H9 (cell line): ENCODE measurements at regions not wholly inside any gene's neighbourhood (a gene's known extent, or its start where the extent isn't known, plus 50 kb on each side); places are given as distances from the start of the nearest gene placed in this dataset.

Source experiments
- DNase-seq: peaks from one replicate; pipeline ENCODE4 v3.0.0-alpha.2; 2017
- H2AFZ ChIP-seq: one replicate; pipeline ENCODE4 v1.6.1; 2013; ENCODE audit warnings: mild to moderate bottlenecking, low read length, control low read depth, moderate library complexity
- H2AK5ac ChIP-seq: 2 replicates; pipeline ENCODE4 v1.6.1; 2013; ENCODE audit warnings: low read length, control low read depth, mixed read lengths; ENCODE audit not compliant: insufficient read length
- H2BK120ac ChIP-seq: one replicate; pipeline ENCODE4 v1.6.1; 2013; ENCODE audit warnings: low read depth, mild to moderate bottlenecking, low read length, control low read depth, inconsistent platforms; ENCODE audit not compliant: poor library complexity, severe bottlenecking
- H2BK12ac ChIP-seq: 2 replicates; pipeline ENCODE4 v1.6.1; 2013; ENCODE audit warnings: low read length, control low read depth, mixed read lengths, low read depth; ENCODE audit not compliant: insufficient read length
- H2BK15ac ChIP-seq: 2 replicates; pipeline ENCODE4 v1.6.1; 2013; ENCODE audit warnings: low read depth, low read length, control low read depth
- H2BK20ac ChIP-seq: one replicate; pipeline ENCODE4 v1.6.1; 2013; ENCODE audit warnings: low read depth, mild to moderate bottlenecking, low read length, control low read depth, inconsistent platforms; ENCODE audit not compliant: poor library complexity, severe bottlenecking
- H2BK5ac ChIP-seq: 2 replicates; pipeline ENCODE4 v1.6.1; 2013; ENCODE audit warnings: low read length, control low read depth, mixed read lengths; ENCODE audit not compliant: insufficient read length
- H3K14ac ChIP-seq: 2 replicates; pipeline ENCODE4 v1.6.1; 2013; ENCODE audit warnings: low read length, control low read depth; ENCODE audit not compliant: insufficient read depth
- H3K18ac ChIP-seq: 2 replicates; pipeline ENCODE4 v1.6.1; 2013; ENCODE audit warnings: low read depth, mild to moderate bottlenecking, mixed read lengths, low read length, control low read depth; ENCODE audit not compliant: insufficient read length
- H3K23ac ChIP-seq: 2 replicates; pipeline ENCODE4 v1.6.1; 2013; ENCODE audit warnings: low read length, control low read depth, mixed read lengths, low read depth; ENCODE audit not compliant: insufficient read length
- H3K23me2 ChIP-seq: 2 replicates; pipeline ENCODE4 v1.6.1; 2013; ENCODE audit warnings: low read depth, mild to moderate bottlenecking, mixed read lengths, low read length, control low read depth; ENCODE audit not compliant: insufficient read length, poor library complexity, severe bottlenecking
- H3K27ac ChIP-seq: 2 replicates; pipeline ENCODE4 v1.5.1; 2013; ENCODE audit warnings: low read length, control low read depth, mixed read lengths, low read depth; ENCODE audit not compliant: insufficient read length
- H3K27me3 ChIP-seq: 2 replicates; pipeline ENCODE4 v1.6.1; 2013; ENCODE audit warnings: low read length, control low read depth, inconsistent platforms; ENCODE audit not compliant: insufficient read depth
- H3K4ac ChIP-seq: 2 replicates; pipeline ENCODE4 v1.6.1; 2013; ENCODE audit warnings: low read depth, mild to moderate bottlenecking, control low read depth, inconsistent platforms, low read length, moderate library complexity
- H3K4me1 ChIP-seq: 2 replicates; pipeline ENCODE4 v1.6.1; 2013; ENCODE audit warnings: low read length, control low read depth, inconsistent platforms; ENCODE audit not compliant: insufficient read depth
- H3K4me2 ChIP-seq: 2 replicates; pipeline ENCODE4 v1.6.1; 2013; ENCODE audit warnings: low read length, control low read depth, mixed read lengths; ENCODE audit not compliant: insufficient read length, insufficient read depth
- H3K56ac ChIP-seq: 2 replicates; pipeline ENCODE4 v1.6.1; 2013; ENCODE audit warnings: low read depth, mild to moderate bottlenecking, mixed read lengths, low read length, control low read depth; ENCODE audit not compliant: insufficient read length
- H3K79me1 ChIP-seq: 2 replicates; pipeline ENCODE4 v1.6.1; 2013; ENCODE audit warnings: low read depth, mild to moderate bottlenecking, moderate library complexity, low read length, control low read depth, inconsistent platforms; ENCODE audit not compliant: insufficient read depth, poor library complexity, severe bottlenecking
- H3K79me2 ChIP-seq: 2 replicates; pipeline ENCODE4 v1.6.1; 2013; ENCODE audit warnings: low read length, control low read depth, inconsistent platforms; ENCODE audit not compliant: insufficient read depth
- H3K9ac ChIP-seq: 2 replicates; pipeline ENCODE4 v1.6.1; 2013; ENCODE audit warnings: low read length, control low read depth, mixed read lengths; ENCODE audit not compliant: insufficient read length; ENCODE audit errors: extremely low read depth
- H3K9me3 ChIP-seq: one replicate; pipeline ENCODE4 v1.6.1; 2013; ENCODE audit warnings: low read depth, low read length, inconsistent platforms; ENCODE audit not compliant: control insufficient read depth
- H3T11ph ChIP-seq: one replicate; pipeline ENCODE4 v1.6.1; 2013; ENCODE audit warnings: mild to moderate bottlenecking, low read length, control low read depth, inconsistent platforms
- H4K20me1 ChIP-seq: one replicate; pipeline ENCODE4 v1.6.1; 2013; ENCODE audit not compliant: control insufficient read depth, insufficient read length, insufficient read depth
- H4K5ac ChIP-seq: 2 replicates; pipeline ENCODE4 v1.6.1; 2013; ENCODE audit warnings: low read depth, mild to moderate bottlenecking, mixed read lengths, low read length, control low read depth; ENCODE audit not compliant: insufficient read length
- H4K8ac ChIP-seq: replicated peaks from 2 replicates; pipeline ENCODE4 v1.6.1; 2013; ENCODE audit warnings: low read length, control low read depth, mixed read lengths, low read depth; ENCODE audit not compliant: insufficient read length
- H4K91ac ChIP-seq: 2 replicates; pipeline ENCODE4 v1.6.1; 2013; ENCODE audit warnings: low read depth, mild to moderate bottlenecking, moderate library complexity, mixed read lengths, low read length, control low read depth; ENCODE audit not compliant: insufficient read length
- H3K27ac Mint-ChIP-seq, 3 experiments: 2 replicates in 2 of 3; 3 replicates in 1 of 3; pipeline ENCODE4 v1.8.0; 2020 to 2021; ENCODE audit warnings: mixed read lengths in 3 of 3, mild to moderate bottlenecking in 1 of 3, moderate library complexity in 1 of 3
- H3K27me3 Mint-ChIP-seq: 2 replicates; pipeline ENCODE4 v1.8.0; 2021; ENCODE audit warnings: low read depth, mild to moderate bottlenecking, moderate library complexity, mixed read lengths
- H3K36me3 Mint-ChIP-seq, 3 experiments: 2 replicates in 2 of 3; 3 replicates in 1 of 3; pipeline ENCODE4 v1.8.0; 2020 to 2021; ENCODE audit warnings: low read depth in 3 of 3, mixed read lengths in 3 of 3; ENCODE audit not compliant: insufficient read depth in 1 of 3
- H3K4me1 Mint-ChIP-seq, 2 experiments: 2 replicates each; pipeline ENCODE4 v1.8.0; 2020; ENCODE audit warnings: mixed read lengths in 2 of 2
- H3K4me3 Mint-ChIP-seq, 2 experiments: 2 replicates in 1 of 2; 3 replicates in 1 of 2; pipeline ENCODE4 v1.8.0; 2020 to 2021; ENCODE audit warnings: mild to moderate bottlenecking in 2 of 2, mixed read lengths in 2 of 2, moderate library complexity in 1 of 2
- H3K9me3 Mint-ChIP-seq, 2 experiments: 2 replicates in 1 of 2; 3 replicates in 1 of 2; pipeline ENCODE4 v1.8.0; 2020; ENCODE audit warnings: mild to moderate bottlenecking in 2 of 2, mixed read lengths in 2 of 2, moderate library complexity in 1 of 2
- CTCF ChIP-seq: fragments of 200-600 bp; sonication (generic); conservative IDR thresholded peaks from 3 replicates; pipeline ENCODE4 v1.8.0; 2021; ENCODE audit warnings: antibody characterized with exemption, mild to moderate bottlenecking
- WGBS: extraction: QIAGEN DNeasy Blood & Tissue Kit; methylation state at CpG from one replicate; pipeline ENCODE4 v1.1.7; 2013; ENCODE audit warnings: missing lambda C conversion rate, low lambda C conversion rate, mixed read lengths; ENCODE audit not compliant: insufficient read length; ENCODE audit errors: extremely low coverage; 5-methylcytosine and 5-hydroxymethylcytosine counted together

GRCh38 chr13:91072486-91072885 is 275.0 kb upstream of the MIR17HG start:
- no peak overlapping the region for H3T11ph ChIP-seq
- H3K27me3 ChIP-seq, result no peaks in the 10 kb centered on the region
- H3K4me2 ChIP-seq, result no peak overlapping the region
- no peak overlapping the region for H2BK5ac ChIP-seq
- H3K79me2 ChIP-seq, result no peaks in the 10 kb centered on the region
- no peak overlapping the region for H2AK5ac ChIP-seq
- no peak overlapping the region for H3K18ac ChIP-seq
- H4K5ac ChIP-seq, result no peak overlapping the region
- H3K23ac ChIP-seq, result no peak overlapping the region
- H3K56ac ChIP-seq, result no peak overlapping the region
- no peak overlapping the region for H2BK20ac ChIP-seq
- H4K91ac ChIP-seq, result no peak overlapping the region
- no CpG with 5 or more reads among the region's 2 CpGs for WGBS
- H3K27ac Mint-ChIP-seq, result no peak overlapping the region
- H3K27me3 Mint-ChIP-seq, result no peaks in the 10 kb centered on the region
- no peaks in the 10 kb centered on the region for H3K79me1 ChIP-seq
- H2AFZ ChIP-seq, result no peak overlapping the region
- no peak overlapping the region for H4K8ac ChIP-seq
- no peaks in the 10 kb centered on the region for H3K4me1 ChIP-seq
- H3K9me3 ChIP-seq, result no peaks in the 10 kb centered on the region
- TF ChIP-seq CTCF, result no peak
- H3K27ac ChIP-seq, result no peak overlapping the region
- no peak overlapping the region for H2BK12ac ChIP-seq
- no peak overlapping the region for H2BK15ac ChIP-seq
- no peak for DNase-seq
- H3K4me1 Mint-ChIP-seq, result peaks cover under 1% of the 10 kb centered on the region in 2 experiments; a peak in 1 of 4 replicates
- H3K23me2 ChIP-seq, result no peaks in the 10 kb centered on the region
- no peak overlapping the region for H2BK120ac ChIP-seq
- no peaks in the 10 kb centered on the region; a peak in 1 of 7 replicates for H3K36me3 Mint-ChIP-seq
- no peak overlapping the region for H3K4me3 Mint-ChIP-seq
- no peaks in the 10 kb centered on the region for H4K20me1 ChIP-seq
- H3K14ac ChIP-seq, result no peak overlapping the region
- H3K9ac ChIP-seq, result no peak overlapping the region
- H3K9me3 Mint-ChIP-seq, result no peaks in the 10 kb centered on the region; a peak in 1 of 5 replicates
- H3K4ac ChIP-seq, result no peak overlapping the region
